GM19372 (cell line): ENCODE measurements at regions not wholly inside any gene's neighbourhood (a gene's known extent, or its start where the extent isn't known, plus 50 kb on each side); places are given as distances from the start of the nearest gene placed in this dataset.

ENCODE experiments used
- ATAC-seq: cut with Tn5 transposase; IDR thresholded peaks from one replicate; pipeline ENCODE4 v1.9.1; 2021; ENCODE audit warnings: mild to moderate bottlenecking, low read depth, moderate library complexity; ENCODE audit not compliant: unreplicated experiment

- ATAC-seq = no peak
Observed at GRCh38 chr5:6806668-6807067, 93.4 kb downstream of the TENT4A start.

GRCh38 chr5:6808462-6808861 lies 95.2 kb downstream of the TENT4A start:
- ATAC-seq = no peak

GRCh38 chr5:6810641-6811405 lies 97.6 kb downstream of the TENT4A start:
- no peak for ATAC-seq

- ATAC-seq = no peak
Observed at GRCh38 chr5:6812091-6812490, 98.9 kb downstream of the TENT4A start.

- ATAC-seq = no peak
Observed at GRCh38 chr5:6812800-6813731, 99.8 kb downstream of the TENT4A start.

- ATAC-seq = no peak
Observed at GRCh38 chr5:6814816-6815215, 101.6 kb downstream of the TENT4A start.

- ATAC-seq = no peak
Observed at GRCh38 chr5:6818594-6819511, 105.6 kb downstream of the TENT4A start.

- ATAC-seq = no peak
Observed at GRCh38 chr5:6819521-6819920, 106.3 kb downstream of the TENT4A start.

GRCh38 chr5:6820851-6821479 lies 107.7 kb downstream of the TENT4A start:
- no peak for ATAC-seq

- no peak for ATAC-seq
Observed at GRCh38 chr5:6822068-6822467, 108.8 kb downstream of the TENT4A start.

- no peak for ATAC-seq
Observed at GRCh38 chr5:6822556-6823343, 109.5 kb downstream of the TENT4A start.

- no peak for ATAC-seq
Observed at GRCh38 chr5:6823996-6824395, 110.8 kb downstream of the TENT4A start.

GRCh38 chr5:6825678-6826244 lies 112.5 kb downstream of the TENT4A start:
- no peak for ATAC-seq

- ATAC-seq = no peak
Observed at GRCh38 chr5:6826756-6827155, 113.5 kb downstream of the TENT4A start.

GRCh38 chr5:6827526-6828219 lies 114.4 kb downstream of the TENT4A start:
- ATAC-seq = peak; percentile 82

- peak; percentile 46 for ATAC-seq
Observed at GRCh38 chr5:6829150-6829784, 116.0 kb downstream of the TENT4A start.

GRCh38 chr5:6830643-6831239 lies 117.5 kb downstream of the TENT4A start:
- ATAC-seq = no peak
